AG04450 (cell line): ENCODE measurements at regions not wholly inside any gene's neighbourhood (a gene's known extent, or its start where the extent isn't known, plus 50 kb on each side); places are given as distances from the start of the nearest gene placed in this dataset.
"Not testable (repeated sequence)": the region's sequence is repeated elsewhere in the genome, so short reads cannot be mapped to it uniquely, and the experiment has no call there.

Source experiments
- CTCF ChIA-PET: fragments of 300-600, 350-600 bp; formaldehyde crosslinking; extraction: SDS; loops from one replicate; lab custom pipeline; 2022; ENCODE audit warnings: antibody characterized with exemption, inconsistent platforms; lab: Charles Lee
- POLR2A ChIA-PET: fragments of 350-600 bp; formaldehyde crosslinking; extraction: SDS; loops from one replicate; lab custom pipeline; 2021; ENCODE audit warnings: antibody characterized with exemption, inconsistent platforms; lab: Yijun Ruan, JAX
- DNase-seq: peaks from one replicate; pipeline ENCODE4 v3.0.0-alpha.2; 2011; ENCODE audit warnings: low read depth, low spot score
- H3K27ac ChIP-seq: one replicate; pipeline ENCODE4 v1.5.1; 2012; ENCODE audit warnings: low read depth, low read length, control low read depth
- H3K27me3 ChIP-seq: one replicate; pipeline ENCODE4 v1.6.0; 2012; ENCODE audit warnings: low read length; ENCODE audit not compliant: control insufficient read depth, insufficient read depth
- H3K4me3 ChIP-seq: 2 replicates; pipeline ENCODE4 v1.5.1; 2011; ENCODE audit warnings: mild to moderate bottlenecking, low read depth, low read length, control low read depth
- H3K9me3 ChIP-seq: 2 replicates; pipeline ENCODE4 v1.5.1; 2012; ENCODE audit warnings: low read length; ENCODE audit not compliant: control insufficient read depth, insufficient read depth

- H3K4me3 ChIP-seq, CTCF ChIA-PET, H3K27me3 ChIP-seq, POLR2A ChIA-PET, H3K27ac ChIP-seq, DNase-seq, H3K9me3 ChIP-seq: not testable (repeated sequence)
Measured at GRCh38 chr11:3512133-3512703, 129.6 kb downstream of the ART5 start.

- H3K4me3 ChIP-seq, H3K27ac ChIP-seq, DNase-seq, CTCF ChIA-PET, H3K27me3 ChIP-seq, POLR2A ChIA-PET, H3K9me3 ChIP-seq: not testable (repeated sequence)
Measured at GRCh38 chr11:3511416-3512132, 130.2 kb downstream of the ART5 start.

DNA sequence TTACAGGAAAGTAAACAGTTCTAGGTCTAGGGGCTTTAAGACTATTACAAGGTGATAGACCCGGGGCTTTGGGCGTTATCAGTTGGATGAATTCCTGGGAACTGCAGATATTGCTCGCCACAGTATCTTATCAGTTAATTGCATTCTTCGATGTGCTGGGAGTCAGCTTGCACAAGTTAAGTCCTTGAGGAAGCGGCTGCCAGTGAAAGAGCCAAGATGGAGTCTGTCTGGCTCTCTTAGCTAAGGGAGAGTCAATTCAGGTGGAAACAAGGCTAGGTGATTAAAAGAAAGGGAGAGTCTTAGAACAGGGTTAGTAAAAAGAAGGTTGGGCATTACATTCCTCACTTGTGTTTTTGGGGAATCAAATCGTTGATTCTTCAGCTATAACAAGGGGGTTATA lies 130.6 kb upstream of the ZNF195 start:
- POLR2A ChIA-PET, H3K27me3 ChIP-seq, H3K27ac ChIP-seq, H3K4me3 ChIP-seq, CTCF ChIA-PET, H3K9me3 ChIP-seq, DNase-seq: not testable (repeated sequence)

GRCh38 chr11:3499198-3499597 lies 120.3 kb upstream of the ZNF195 start:
- CTCF ChIA-PET, H3K27ac ChIP-seq, H3K9me3 ChIP-seq: not testable (repeated sequence)

DNA sequence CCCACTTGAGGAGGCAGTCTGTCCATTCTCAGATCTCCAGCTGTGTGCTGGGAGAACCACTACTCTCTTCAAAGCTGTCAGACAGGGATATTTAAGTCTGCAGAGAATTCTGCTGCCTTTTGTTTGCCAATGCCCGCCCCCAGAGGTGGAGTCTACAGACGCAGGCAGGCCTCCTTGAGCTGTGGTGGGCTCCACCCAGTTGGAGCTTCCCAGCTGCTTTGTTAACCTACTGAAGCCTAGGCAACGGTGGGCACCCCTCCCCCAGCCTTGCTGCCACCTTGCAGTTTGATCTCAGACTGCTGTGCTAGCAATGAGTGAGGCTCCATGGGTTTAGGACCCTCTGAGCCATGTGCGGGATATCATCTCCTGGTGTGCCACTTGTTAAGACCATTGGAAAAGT lies 119.4 kb upstream of the ZNF195 start:
- CTCF ChIA-PET, POLR2A ChIA-PET, H3K27me3 ChIP-seq, DNase-seq, H3K9me3 ChIP-seq, H3K4me3 ChIP-seq, H3K27ac ChIP-seq: not testable (repeated sequence)

More at GRCh38 chr11:3499198-3499597, 120.3 kb upstream of the ZNF195 start:
- H3K4me3 ChIP-seq, H3K27me3 ChIP-seq, POLR2A ChIA-PET, DNase-seq: not testable (repeated sequence)

DNA sequence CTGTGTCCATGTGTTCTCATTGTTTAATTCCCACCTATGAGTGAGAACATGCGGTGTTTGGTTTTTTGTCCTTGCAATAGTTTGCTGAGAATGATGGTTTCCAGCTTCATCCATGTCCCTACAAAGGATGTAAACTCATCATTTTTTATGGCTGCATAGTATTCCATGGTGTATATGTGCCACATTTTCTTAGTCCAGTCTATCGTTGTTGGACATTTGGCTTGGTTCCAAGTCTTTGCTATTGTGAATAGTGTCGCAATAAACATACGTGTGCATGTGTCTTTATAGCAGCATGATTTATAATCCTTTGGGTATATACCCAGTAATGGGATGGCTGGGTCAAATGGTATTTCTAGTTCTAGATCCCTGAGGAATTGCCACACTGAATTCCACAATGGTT lies 114.2 kb upstream of the ZNF195 start:
- H3K4me3 ChIP-seq, DNase-seq, H3K9me3 ChIP-seq, POLR2A ChIA-PET, CTCF ChIA-PET, H3K27me3 ChIP-seq, H3K27ac ChIP-seq: not testable (repeated sequence)

DNA sequence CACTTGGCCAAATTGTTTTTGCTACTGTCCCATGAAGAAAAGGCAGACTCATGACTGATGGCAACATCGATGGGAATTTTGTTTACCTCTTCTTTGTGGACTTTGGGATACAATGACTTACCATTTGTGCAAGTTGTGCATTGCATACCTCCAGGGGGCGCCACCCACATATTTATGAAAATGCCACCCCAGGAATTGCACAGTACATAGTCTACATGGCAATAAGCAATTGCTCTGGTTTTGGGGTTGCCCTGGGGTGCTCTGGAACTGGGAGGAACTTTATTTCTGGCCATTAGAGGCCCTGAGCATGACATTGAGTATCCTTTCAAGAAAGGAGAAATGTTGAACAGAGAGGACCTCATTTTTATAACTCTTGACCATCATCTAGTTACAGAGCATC lies 109.1 kb upstream of the ZNF195 start:
- POLR2A ChIA-PET, H3K9me3 ChIP-seq, CTCF ChIA-PET, DNase-seq, H3K27me3 ChIP-seq, H3K27ac ChIP-seq, H3K4me3 ChIP-seq: not testable (repeated sequence)

GRCh38 chr11:3485737-3486136 lies 106.8 kb upstream of the ZNF195 start:
- H3K27ac ChIP-seq, DNase-seq, CTCF ChIA-PET, H3K9me3 ChIP-seq, POLR2A ChIA-PET, H3K27me3 ChIP-seq, H3K4me3 ChIP-seq: not testable (repeated sequence)

- CTCF ChIA-PET = interaction anchor here (0.9 kb wide), 1 partner anchor 132 kb away, joined by 4 read pairs; no protein-coding TSS in a partner anchor
- DNase-seq, POLR2A ChIA-PET, H3K27ac ChIP-seq, H3K27me3 ChIP-seq, H3K9me3 ChIP-seq, H3K4me3 ChIP-seq: not testable (repeated sequence)
Measured at GRCh38 chr11:3476937-3477885, 98.3 kb upstream of the ZNF195 start.
